Smooth muscle cell (in vitro differentiated cells): ENCODE measurements at regions not wholly inside any gene's neighbourhood (a gene's known extent, or its start where the extent isn't known, plus 50 kb on each side); places are given as distances from the start of the nearest gene placed in this dataset.

Source experiments
- DNase-seq: peaks from one replicate; lab custom pipeline; 2025; ENCODE audit not compliant: unreplicated experiment; lab: John Stamatoyannopoulos, UW
- H2AFZ ChIP-seq: fragments of 200-600 bp; sonication (generic); 2 replicates; pipeline ENCODE4 v1.6.0; 2016; ENCODE audit warnings: antibody characterized with exemption, low read depth, mild to moderate bottlenecking
- H3F3A ChIP-seq: fragments of 200-600 bp; sonication (generic); 2 replicates; pipeline ENCODE4 v1.6.0; 2017; ENCODE audit warnings: antibody characterized with exemption, low read depth
- H3K27ac ChIP-seq: fragments of 200-600 bp; sonication (generic); 2 replicates; pipeline ENCODE4 v1.5.1; 2016; ENCODE audit warnings: low read depth, mild to moderate bottlenecking
- H3K27me3 ChIP-seq: fragments of 200-600 bp; sonication (generic); 2 replicates; pipeline ENCODE4 v1.6.1; 2016; ENCODE audit warnings: low read depth, mild to moderate bottlenecking
- H3K36me3 ChIP-seq: fragments of 200-600 bp; sonication (generic); 2 replicates; pipeline ENCODE4 v1.5.1; 2016; ENCODE audit warnings: low read depth
- H3K4me1 ChIP-seq: fragments of 200-600 bp; sonication (generic); 2 replicates; pipeline ENCODE4 v1.5.1; 2016; ENCODE audit warnings: low read depth
- H3K4me2 ChIP-seq: fragments of 200-600 bp; sonication (generic); 2 replicates; pipeline ENCODE4 v1.6.0; 2016; ENCODE audit warnings: mild to moderate bottlenecking
- H3K4me3 ChIP-seq: fragments of 200-600 bp; sonication (generic); 2 replicates; pipeline ENCODE4 v1.5.1; 2016; ENCODE audit warnings: mild to moderate bottlenecking
- H3K79me2 ChIP-seq: fragments of 200-600 bp; sonication (generic); 2 replicates; pipeline ENCODE4 v1.6.0; 2016; ENCODE audit warnings: low read depth, mild to moderate bottlenecking
- H3K9ac ChIP-seq: fragments of 200-600 bp; sonication (generic); 2 replicates; pipeline ENCODE4 v1.6.0; 2016; ENCODE audit warnings: low read depth
- H3K9me3 ChIP-seq: fragments of 200-600 bp; sonication (generic); replicated peaks from 2 replicates; pipeline ENCODE4 v1.5.1; 2016; ENCODE audit warnings: low read depth
- H4K20me1 ChIP-seq: fragments of 200-600 bp; sonication (generic); 2 replicates; pipeline ENCODE4 v1.6.0; 2016; ENCODE audit warnings: low read depth
- CTCF ChIP-seq: fragments of 200-600 bp; sonication (generic); IDR thresholded peaks from 2 replicates; pipeline ENCODE4 v1.5.1; 2017; ENCODE audit warnings: borderline replicate concordance, mild to moderate bottlenecking, antibody characterized with exemption; ENCODE audit not compliant: insufficient read depth, poor library complexity, severe bottlenecking
- WGBS: methylation state at CpG from one replicate; pipeline ENCODE4 v1.1.7; 2016; ENCODE audit warnings: low lambda C conversion rate; 5-methylcytosine and 5-hydroxymethylcytosine counted together

- WGBS, result 82% methylated on average over 2 of the region's 2 CpGs
- no peak overlapping the region for H3K27ac ChIP-seq
- DNase-seq, result no peak
- no peak overlapping the region for H3K9ac ChIP-seq
- H3K27me3 ChIP-seq, result no peaks in the 10 kb centered on the region
- no peaks in the 10 kb centered on the region for H3K9me3 ChIP-seq
- no peaks in the 10 kb centered on the region for H4K20me1 ChIP-seq
- no peaks in the 10 kb centered on the region for H3K4me1 ChIP-seq
- TF ChIP-seq CTCF, result no peak
- no peaks in the 10 kb centered on the region for H3K79me2 ChIP-seq
- H2AFZ ChIP-seq, result no peak overlapping the region
- H3F3A ChIP-seq, result no peaks in the 10 kb centered on the region
- no peak overlapping the region for H3K4me3 ChIP-seq
- no peak overlapping the region for H3K4me2 ChIP-seq
- no peaks in the 10 kb centered on the region for H3K36me3 ChIP-seq
Observed at GRCh38 chr4:149965206-149965605, 113.0 kb upstream of the DCLK2 start.

- Histone ChIP-seq H3K4me1 (no peaks in the 10 kb centered on the region), H3K36me3 (no peaks in the 10 kb centered on the region), H4K20me1 (no peaks in the 10 kb centered on the region), H3K27me3 (no peaks in the 10 kb centered on the region), H3F3A (no peaks in the 10 kb centered on the region), H2AFZ (no peak overlapping the region), H3K4me3 (no peak overlapping the region), H3K79me2 (no peaks in the 10 kb centered on the region), H3K27ac (no peak overlapping the region), H3K9me3 (no peaks in the 10 kb centered on the region), H3K4me2 (no peak overlapping the region), H3K9ac (no peak overlapping the region)
- TF ChIP-seq CTCF, result no peak
- WGBS, result 55% methylated on average over 2 of the region's 2 CpGs
- DNase-seq, result no peak
Observed at GRCh38 chr4:149972407-149972806, 105.8 kb upstream of the DCLK2 start.

- Histone ChIP-seq H3F3A (no peaks in the 10 kb centered on the region), H3K4me1 (no peaks in the 10 kb centered on the region), H3K36me3 (no peaks in the 10 kb centered on the region), H2AFZ (no peak overlapping the region), H3K4me2 (no peak overlapping the region), H3K4me3 (no peak overlapping the region), H3K9ac (no peak overlapping the region), H3K27me3 (no peaks in the 10 kb centered on the region), H3K27ac (no peak overlapping the region), H3K9me3 (no peaks in the 10 kb centered on the region), H3K79me2 (no peaks in the 10 kb centered on the region), H4K20me1 (no peaks in the 10 kb centered on the region)
- WGBS, result 86% methylated on average over 2 of the region's 2 CpGs
- DNase-seq, result no peak
- no peak for TF ChIP-seq CTCF
Observed at GRCh38 chr4:149973181-149973580, 105.1 kb upstream of the DCLK2 start.

- no peaks in the 10 kb centered on the region for H3K9me3 ChIP-seq
- DNase-seq, result no peak
- H3K4me1 ChIP-seq, result no peaks in the 10 kb centered on the region
- H3K4me3 ChIP-seq, result no peak overlapping the region
- 72% methylated on average over 1 of the region's 1 CpG for WGBS
- no peaks in the 10 kb centered on the region for H4K20me1 ChIP-seq
- no peaks in the 10 kb centered on the region for H3K79me2 ChIP-seq
- H3K27me3 ChIP-seq, result no peaks in the 10 kb centered on the region
- no peak overlapping the region for H3K4me2 ChIP-seq
- H3K27ac ChIP-seq, result no peak overlapping the region
- H3K36me3 ChIP-seq, result no peaks in the 10 kb centered on the region
- peaks cover 5% of the 10 kb centered on the region for H3F3A ChIP-seq
- no peak for TF ChIP-seq CTCF
- H2AFZ ChIP-seq, result no peak overlapping the region
- H3K9ac ChIP-seq, result no peak overlapping the region
Observed at GRCh38 chr4:149975172-149975571, 103.1 kb upstream of the DCLK2 start.
